ENCODE measurements at regions not wholly inside any gene's neighbourhood (a gene's known extent, or its start where the extent isn't known, plus 50 kb on each side); places are given as distances from the start of the nearest gene placed in this dataset.

DNA sequence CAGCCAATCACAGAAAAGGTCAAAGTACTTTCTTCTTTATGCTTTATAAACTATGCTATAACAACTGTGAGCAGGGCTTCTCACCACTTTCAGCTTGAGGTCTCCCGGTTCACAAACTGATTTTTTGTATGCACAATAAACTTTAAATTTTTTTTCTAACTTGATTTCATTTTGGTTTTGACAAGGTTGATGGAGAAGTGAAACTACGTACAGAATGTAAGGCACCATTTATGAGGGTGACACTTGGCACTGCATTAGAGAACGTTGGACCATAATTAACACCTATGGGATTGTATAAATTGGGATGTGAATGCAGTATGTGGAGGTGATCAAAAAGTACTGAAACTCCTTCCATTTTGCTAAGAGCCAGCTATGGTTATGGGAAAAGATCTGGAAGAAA, 857.9 kb upstream of the HTR2C start (continued):
- TF ChIP-seq, protein P1, sequence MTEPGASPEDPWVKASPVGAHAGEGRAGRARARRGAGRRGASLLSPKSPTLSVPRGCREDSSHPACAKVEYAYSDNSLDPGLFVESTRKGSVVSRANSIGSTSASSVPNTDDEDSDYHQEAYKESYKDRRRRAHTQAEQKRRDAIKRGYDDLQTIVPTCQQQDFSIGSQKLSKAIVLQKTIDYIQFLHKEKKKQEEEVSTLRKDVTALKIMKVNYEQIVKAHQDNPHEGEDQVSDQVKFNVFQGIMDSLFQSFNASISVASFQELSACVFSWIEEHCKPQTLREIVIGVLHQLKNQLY (CRISPR knock-in tag; conservative IDR thresholded peaks at IDR 0.05) = no peak
- TF ChIP-seq, protein P2, sequence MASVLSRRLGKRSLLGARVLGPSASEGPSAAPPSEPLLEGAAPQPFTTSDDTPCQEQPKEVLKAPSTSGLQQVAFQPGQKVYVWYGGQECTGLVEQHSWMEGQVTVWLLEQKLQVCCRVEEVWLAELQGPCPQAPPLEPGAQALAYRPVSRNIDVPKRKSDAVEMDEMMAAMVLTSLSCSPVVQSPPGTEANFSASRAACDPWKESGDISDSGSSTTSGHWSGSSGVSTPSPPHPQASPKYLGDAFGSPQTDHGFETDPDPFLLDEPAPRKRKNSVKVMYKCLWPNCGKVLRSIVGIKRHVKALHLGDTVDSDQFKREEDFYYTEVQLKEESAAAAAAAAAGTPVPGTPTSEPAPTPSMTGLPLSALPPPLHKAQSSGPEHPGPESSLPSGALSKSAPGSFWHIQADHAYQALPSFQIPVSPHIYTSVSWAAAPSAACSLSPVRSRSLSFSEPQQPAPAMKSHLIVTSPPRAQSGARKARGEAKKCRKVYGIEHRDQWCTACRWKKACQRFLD (CRISPR knock-in tag; IDR thresholded peaks at IDR 0.05) = no peak
- TF ChIP-seq NFIC (IDR thresholded peaks at IDR 0.05) = no peak
- no peak for TF ChIP-seq XRCC3 (IDR thresholded peaks at IDR 0.05)
- no peak for TF ChIP-seq ZNF212 (CRISPR knock-in tag; IDR thresholded peaks at IDR 0.05)
- no peak for TF ChIP-seq STAT5B (CRISPR knock-in tag; IDR thresholded peaks at IDR 0.05)
- TF ChIP-seq ZNF740 (CRISPR knock-in tag; IDR thresholded peaks at IDR 0.05) = no peak
- no peak for TF ChIP-seq ZNF740 (tag; IDR thresholded peaks at IDR 0.05)
- TF ChIP-seq DNMT1 (IDR thresholded peaks at IDR 0.05) = no peak
- no peak for TF ChIP-seq EHMT2 (IDR thresholded peaks at IDR 0.05)
- TF ChIP-seq, protein P3, sequence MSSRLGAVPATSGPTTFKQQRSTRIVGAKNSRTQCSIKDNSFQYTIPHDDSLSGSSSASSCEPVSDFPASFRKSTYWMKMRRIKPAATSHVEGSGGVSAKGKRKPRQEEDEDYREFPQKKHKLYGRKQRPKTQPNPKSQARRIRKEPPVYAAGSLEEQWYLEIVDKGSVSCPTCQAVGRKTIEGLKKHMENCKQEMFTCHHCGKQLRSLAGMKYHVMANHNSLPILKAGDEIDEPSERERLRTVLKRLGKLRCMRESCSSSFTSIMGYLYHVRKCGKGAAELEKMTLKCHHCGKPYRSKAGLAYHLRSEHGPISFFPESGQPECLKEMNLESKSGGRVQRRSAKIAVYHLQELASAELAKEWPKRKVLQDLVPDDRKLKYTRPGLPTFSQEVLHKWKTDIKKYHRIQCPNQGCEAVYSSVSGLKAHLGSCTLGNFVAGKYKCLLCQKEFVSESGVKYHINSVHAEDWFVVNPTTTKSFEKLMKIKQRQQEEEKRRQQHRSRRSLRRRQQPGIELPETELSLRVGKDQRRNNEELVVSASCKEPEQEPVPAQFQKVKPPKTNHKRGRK (tag; IDR thresholded peaks at IDR 0.05) = no peak

All from K562 (cell line).